ENCODE measurements at regions not wholly inside any gene's neighbourhood (a gene's known extent, or its start where the extent isn't known, plus 50 kb on each side); places are given as distances from the start of the nearest gene placed in this dataset.

- TF ChIP-seq EP300 (IDR thresholded peaks at IDR 0.05; ENCODE audit: borderline replicate concordance in 1 of 2, low read depth in 2 of 2, low read length in 2 of 2) (no peak), CHD7 (IDR thresholded peaks at IDR 0.05; ENCODE audit: insufficient replicate concordance, low read length) (no peak), ATF3 (IDR thresholded peaks at IDR 0.05; ENCODE audit: insufficient read depth, low read depth, low read length) (no peak), CHD2 (IDR thresholded peaks at IDR 0.05; ENCODE audit: low read length) (no peak), PHF8 (conservative IDR thresholded peaks at IDR 0.05; ENCODE audit: low read depth, low read length) (no peak), BRCA1 (IDR thresholded peaks at IDR 0.05; ENCODE audit: low read depth, low read length) (no peak), JUND (IDR thresholded peaks at IDR 0.05; ENCODE audit: low read length) (no peak), TEAD4 (IDR thresholded peaks at IDR 0.05; ENCODE audit: low read depth, low read length) (no peak), TCF12 (IDR thresholded peaks at IDR 0.05; ENCODE audit: low read depth, low read length) (no peak)
These were observed 51.4 kb downstream of the SLC41A2 start (continued) for GRCh38 chr12:104906695-104907094.

All from H1 (cell line).